OCI-LY3 (cell line): ENCODE measurements at regions not wholly inside any gene's neighbourhood (a gene's known extent, or its start where the extent isn't known, plus 50 kb on each side); places are given as distances from the start of the nearest gene placed in this dataset.

ENCODE experiments used
- H2AFZ ChIP-seq: fragments of 200-600, 300-600 bp; shearing (Covaris generic); 2 replicates; pipeline ENCODE4 v1.6.0; 2014; ENCODE audit warnings: antibody characterized with exemption, low read depth, low read length
- H3K27ac ChIP-seq: fragments of 200-600, 300-600 bp; sonication (generic); 2 replicates; pipeline ENCODE4 v1.5.1; 2014; ENCODE audit warnings: mild to moderate bottlenecking, low read length, moderate library complexity, mixed read lengths
- H3K27me3 ChIP-seq: fragments of 200-600, 300-600 bp; sonication (generic); 2 replicates; pipeline ENCODE4 v1.6.1; 2014; ENCODE audit warnings: low read depth, low read length, mixed read lengths
- H3K36me3 ChIP-seq: fragments of 200-600, 300-600 bp; sonication (generic); replicated peaks from 2 replicates; pipeline ENCODE3; 2014; ENCODE audit warnings: low read depth, low read length, mixed read lengths
- H3K4me1 ChIP-seq: fragments of 300-600, 200-600 bp; sonication (generic); 2 replicates; pipeline ENCODE4 v1.6.1; 2014; ENCODE audit warnings: low read length, mixed read lengths
- H3K4me2 ChIP-seq: fragments of 200-600, 300-600 bp; sonication (generic); 2 replicates; pipeline ENCODE4 v1.6.1; 2014; ENCODE audit warnings: low read length, mixed read lengths
- H3K4me3 ChIP-seq: fragments of 300-600, 200-600 bp; sonication (generic); 2 replicates; pipeline ENCODE4 v1.5.1; 2014; ENCODE audit warnings: antibody characterized with exemption, mild to moderate bottlenecking, low read length, moderate library complexity
- H3K79me2 ChIP-seq: fragments of 300-600, 200-600 bp; shearing (Covaris generic); 2 replicates; pipeline ENCODE4 v1.6.1; 2014; ENCODE audit warnings: mild to moderate bottlenecking, low read length, mixed read lengths
- H3K9ac ChIP-seq: fragments of 300-600, 200-600 bp; shearing (Covaris generic); 2 replicates; pipeline ENCODE4 v1.6.0; 2014; ENCODE audit warnings: mild to moderate bottlenecking, low read length, moderate library complexity
- H3K9me3 ChIP-seq: fragments of 200-600, 300-600 bp; shearing (Covaris generic); 2 replicates; pipeline ENCODE4 v1.6.1; 2014; ENCODE audit warnings: low read length, mixed read lengths; ENCODE audit not compliant: insufficient read depth
- H4K20me1 ChIP-seq: fragments of 200-600, 300-600 bp; sonication (generic); 2 replicates; pipeline ENCODE4 v1.6.1; 2016; ENCODE audit warnings: low read length, mixed read lengths; ENCODE audit not compliant: insufficient read depth
- CTCF ChIP-seq: fragments of 200-600, 300-600 bp; sonication (generic); IDR thresholded peaks from 2 replicates; pipeline ENCODE4 v1.5.1; 2014; ENCODE audit warnings: antibody characterized with exemption, low read length, low read depth
- EZH2phosphoT487 ChIP-seq: fragments of 200-600 bp; shearing (Covaris generic); IDR thresholded peaks from 2 replicates; pipeline ENCODE4 v1.6.1; 2018; ENCODE audit warnings: antibody characterized with exemption, mixed run types, low read depth

- Histone ChIP-seq H3K4me1 (no peaks in the 10 kb centered on the region), H3K9ac (no peak overlapping the region), H3K4me3 (no peak overlapping the region), H2AFZ (no peak overlapping the region), H3K36me3 (no peaks in the 10 kb centered on the region), H3K27me3 (peaks cover 4% of the 10 kb centered on the region; the same call in 1 of the 2 replicates), H3K9me3 (peaks cover 6% of the 10 kb centered on the region; the same call in 1 of the 2 replicates), H3K4me2 (no peak overlapping the region), H3K27ac (no peak overlapping the region), H4K20me1 (no peaks in the 10 kb centered on the region), H3K79me2 (no peaks in the 10 kb centered on the region)
- TF ChIP-seq CTCF (no peak), EZH2phosphoT487 (no peak)
Measured at GRCh38 chr1:209053587-209053986, 529.9 kb upstream of the CAMK1G start.

GRCh38 chr1:209057083-209057482 lies 526.4 kb upstream of the CAMK1G start:
- Histone ChIP-seq H3K4me2 (no peak overlapping the region), H3K79me2 (no peaks in the 10 kb centered on the region), H3K27me3 (peaks cover 19% of the 10 kb centered on the region), H2AFZ (no peak overlapping the region), H3K9ac (no peak overlapping the region), H3K36me3 (no peaks in the 10 kb centered on the region), H4K20me1 (no peaks in the 10 kb centered on the region), H3K4me1 (no peaks in the 10 kb centered on the region), H3K9me3 (peaks cover 6% of the 10 kb centered on the region; the same call in 1 of the 2 replicates), H3K27ac (no peak overlapping the region), H3K4me3 (no peak overlapping the region)
- no peak for TF ChIP-seq EZH2phosphoT487
- TF ChIP-seq CTCF, result no peak

GRCh38 chr1:209057901-209058300 lies 525.6 kb upstream of the CAMK1G start:
- Histone ChIP-seq H3K9ac (no peak overlapping the region), H3K27me3 (peaks cover 19% of the 10 kb centered on the region), H4K20me1 (no peaks in the 10 kb centered on the region)

GRCh38 chr1:209059376-209059775 lies 524.1 kb upstream of the CAMK1G start:
- Histone ChIP-seq H4K20me1 (no peaks in the 10 kb centered on the region), H3K27me3 (peaks cover 19% of the 10 kb centered on the region), H3K4me2 (no peak overlapping the region), H3K9me3 (peaks cover 6% of the 10 kb centered on the region; the same call in 1 of the 2 replicates), H3K79me2 (no peaks in the 10 kb centered on the region), H3K27ac (no peak overlapping the region), H3K4me3 (no peak overlapping the region), H3K9ac (no peak overlapping the region), H3K4me1 (peaks cover 22% of the 10 kb centered on the region), H2AFZ (no peak overlapping the region), H3K36me3 (no peaks in the 10 kb centered on the region)
- no peak for TF ChIP-seq EZH2phosphoT487
- no peak for TF ChIP-seq CTCF

More at GRCh38 chr1:209057901-209058300, 525.6 kb upstream of the CAMK1G start:
- Histone ChIP-seq H3K79me2 (no peaks in the 10 kb centered on the region), H3K4me1 (peaks cover 7% of the 10 kb centered on the region; the same call in 1 of the 2 replicates), H3K9me3 (peaks cover 6% of the 10 kb centered on the region; the same call in 1 of the 2 replicates), H2AFZ (no peak overlapping the region), H3K4me3 (no peak overlapping the region), H3K27ac (no peak overlapping the region), H3K36me3 (no peaks in the 10 kb centered on the region), H3K4me2 (no peak overlapping the region)
- TF ChIP-seq EZH2phosphoT487 (no peak), CTCF (no peak)
